Stimulated activated naive CD4-positive, alpha-beta T cell treated with Interleukin-2 at 50 U/mL for 16 hours (primary cell): ENCODE measurements at regions not wholly inside any gene's neighbourhood (a gene's known extent, or its start where the extent isn't known, plus 50 kb on each side); places are given as distances from the start of the nearest gene placed in this dataset.
"Not testable (repeated sequence)": the region's sequence is repeated elsewhere in the genome, so short reads cannot be mapped to it uniquely, and the experiment has no call there.

ENCODE experiments used
- DNase-seq: peaks from one replicate; lab custom pipeline; 2025; lab: John Stamatoyannopoulos, UW

DNA sequence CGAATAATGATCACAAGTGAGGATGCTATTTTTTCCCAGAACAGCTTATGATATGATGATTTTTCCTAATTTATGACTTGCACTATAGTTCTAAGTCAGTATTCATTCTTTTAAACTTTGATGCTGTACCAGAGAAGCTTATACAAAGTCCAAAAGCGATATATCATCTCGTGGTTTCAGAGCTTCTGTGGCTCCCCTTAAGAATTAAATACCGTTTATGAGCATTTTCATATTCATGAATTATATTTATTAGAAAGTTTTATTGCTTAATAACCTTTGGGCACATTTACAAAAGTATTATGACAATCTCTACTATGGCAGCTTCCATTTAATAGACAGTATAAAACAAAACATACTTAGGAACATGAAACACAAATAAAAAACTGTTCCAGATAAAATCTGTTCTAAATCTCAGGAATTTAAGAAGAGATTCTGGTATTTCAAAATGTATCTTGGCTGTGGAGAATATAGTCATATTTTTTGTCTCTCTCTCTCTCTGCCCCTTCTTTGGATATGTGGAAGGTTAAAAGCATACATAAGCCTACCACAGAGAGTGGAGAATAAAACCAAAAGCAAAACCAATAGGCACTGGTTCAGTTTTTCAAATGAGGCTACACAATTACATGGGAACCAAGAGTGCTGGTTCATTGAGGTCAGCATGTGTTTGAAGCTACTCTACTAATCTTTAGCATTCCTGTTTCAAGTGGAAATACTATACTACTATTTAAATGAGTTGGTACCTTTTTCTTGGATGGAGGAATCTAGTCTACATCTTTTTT, 884.5 kb upstream of the GJE1 start:
- no peak for DNase-seq

DNA sequence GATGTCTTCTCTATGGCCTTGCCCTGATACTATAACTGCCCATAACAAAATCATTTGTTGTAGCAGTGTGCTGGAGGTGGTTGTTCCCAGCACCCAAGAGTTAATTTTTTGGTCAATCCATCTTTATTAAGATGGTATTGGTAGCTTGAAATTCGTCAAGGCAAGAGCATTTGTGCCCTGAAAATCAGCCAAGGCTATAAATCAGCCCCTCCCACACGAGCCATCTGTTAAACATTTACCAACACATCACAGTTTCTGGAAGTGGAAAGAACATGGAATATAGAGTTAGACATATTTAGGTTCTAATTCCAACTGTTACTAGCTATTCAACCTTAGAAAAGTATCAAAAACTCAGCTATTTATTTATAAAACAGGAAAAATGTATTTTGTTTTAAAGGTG, 888.4 kb upstream of the GJE1 start:
- DNase-seq, result no peak

DNA sequence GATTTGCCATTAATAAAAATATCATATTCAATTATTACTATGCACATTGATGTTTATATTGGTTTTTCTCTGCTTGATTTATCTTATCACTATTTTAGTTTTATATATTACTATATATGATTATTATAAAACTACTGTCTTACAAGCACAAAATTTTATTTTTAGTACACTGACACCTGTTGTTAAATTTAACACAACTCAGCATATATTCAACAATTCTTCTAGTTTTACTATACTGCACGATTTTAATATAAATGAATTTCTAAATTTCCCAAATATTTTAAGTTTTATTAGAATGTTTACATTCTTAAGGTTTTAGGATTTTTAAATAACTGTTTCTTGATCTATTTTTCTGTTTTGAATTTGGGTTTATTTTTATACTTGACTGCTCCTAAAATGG, 889.8 kb upstream of the GJE1 start:
- DNase-seq, result no peak

DNA sequence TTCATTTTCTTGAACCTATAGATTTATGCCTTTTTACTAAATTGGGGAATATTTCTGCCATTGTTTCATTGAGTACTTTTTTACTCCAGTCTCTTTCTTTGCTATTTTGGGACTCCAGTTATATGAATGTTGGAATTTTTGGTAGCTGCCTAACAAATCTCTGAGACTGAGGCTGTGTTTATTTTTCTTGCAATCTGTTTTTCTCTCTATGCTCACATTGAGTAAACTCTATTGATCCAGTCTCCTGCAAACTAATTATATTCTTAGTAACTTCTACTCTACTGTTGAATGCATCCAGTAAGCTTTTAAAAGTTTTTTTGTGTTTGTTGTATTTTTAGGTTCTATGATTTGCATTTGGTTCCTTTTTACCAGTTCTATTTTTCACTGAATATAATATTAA, 903.4 kb upstream of the GJE1 start:
- no peak for DNase-seq

- no peak for DNase-seq
Observed at GRCh38 chr6:141218583-141218982, 914.1 kb upstream of the GJE1 start.

- DNase-seq, result no peak
Observed at GRCh38 chr6:141216726-141217125, 916.0 kb upstream of the GJE1 start.

GRCh38 chr6:141212296-141212695, 920.4 kb upstream of the GJE1 start:
- DNase-seq, result no peak

DNA sequence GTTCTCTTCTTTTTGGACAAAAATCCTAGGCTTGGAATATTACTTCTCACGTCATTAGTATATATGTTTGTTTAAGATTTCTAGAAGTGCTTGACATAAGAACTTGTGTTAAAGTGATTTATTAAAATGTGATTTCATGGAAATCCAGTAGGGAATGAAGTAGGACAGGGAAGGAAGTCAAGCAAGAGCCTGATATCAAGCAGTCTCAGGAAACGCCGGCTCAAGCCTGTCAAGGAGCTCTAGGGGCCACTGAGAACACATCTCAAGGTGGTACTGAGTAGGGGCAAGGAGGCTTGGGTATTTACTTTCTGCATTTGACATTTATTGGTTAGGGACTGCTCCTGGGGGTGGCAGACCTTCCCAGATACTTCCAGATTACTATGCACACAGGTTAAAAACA, 920.9 kb upstream of the GJE1 start:
- no peak for DNase-seq

DNA sequence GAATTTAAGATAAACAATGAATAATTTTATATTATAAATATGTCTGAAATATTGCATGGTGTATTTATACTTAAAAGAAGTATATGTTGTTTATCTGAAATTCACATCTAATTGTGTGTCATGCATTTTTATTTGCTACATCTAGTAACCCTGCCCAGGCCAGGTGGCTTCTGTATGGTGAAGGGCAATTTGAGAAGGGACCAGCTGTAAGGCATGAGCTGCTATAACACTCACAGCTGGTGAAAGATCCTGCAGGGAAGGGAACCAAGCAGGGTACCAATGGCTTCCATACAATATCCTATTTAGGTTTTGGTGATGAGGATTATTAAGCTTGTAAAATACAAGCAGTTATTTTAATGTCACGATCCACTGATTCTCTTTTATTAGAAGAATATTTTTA, 921.8 kb upstream of the GJE1 start:
- no peak for DNase-seq

DNA sequence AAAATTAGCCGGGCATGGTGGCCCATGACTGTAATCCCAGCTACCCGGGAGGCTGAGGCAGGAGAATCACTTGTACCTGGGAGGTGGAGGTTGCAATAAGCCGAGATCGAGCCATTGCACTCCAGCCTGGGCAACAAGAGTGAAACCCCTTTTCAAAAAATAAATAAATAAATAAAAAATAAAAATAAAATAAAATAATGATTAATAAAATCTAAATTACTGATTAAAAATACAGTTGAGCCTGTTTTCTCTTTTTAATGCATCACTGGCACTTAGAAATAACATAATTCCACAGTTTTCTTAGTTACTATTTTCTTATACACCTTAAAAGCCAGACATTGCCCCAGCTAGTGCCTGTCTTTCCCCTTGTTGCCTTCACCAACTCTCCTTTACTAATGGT, 922.8 kb upstream of the GJE1 start:
- DNase-seq, result no peak

DNA sequence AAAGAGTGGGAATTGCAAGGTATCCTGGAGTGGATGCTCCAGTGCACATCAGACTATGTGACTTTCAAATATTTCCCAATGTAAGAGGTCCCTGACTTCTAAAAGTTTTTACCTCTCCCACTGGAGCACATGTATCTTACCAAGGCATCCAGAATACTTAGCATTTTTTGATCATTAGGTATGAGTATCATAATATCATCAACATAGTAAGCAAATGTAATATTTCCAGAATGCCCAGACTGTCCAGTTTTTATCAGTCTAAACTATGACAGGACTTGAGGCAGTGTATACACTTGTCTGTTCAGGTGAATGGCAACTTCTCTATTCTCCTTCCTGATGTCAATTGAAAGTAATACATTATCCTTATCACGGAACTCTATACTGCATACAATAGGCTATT, 924.6 kb upstream of the GJE1 start:
- DNase-seq, result no peak

- DNase-seq, result no peak
Observed at GRCh38 chr6:141203902-141204575, 928.7 kb upstream of the GJE1 start.

DNA sequence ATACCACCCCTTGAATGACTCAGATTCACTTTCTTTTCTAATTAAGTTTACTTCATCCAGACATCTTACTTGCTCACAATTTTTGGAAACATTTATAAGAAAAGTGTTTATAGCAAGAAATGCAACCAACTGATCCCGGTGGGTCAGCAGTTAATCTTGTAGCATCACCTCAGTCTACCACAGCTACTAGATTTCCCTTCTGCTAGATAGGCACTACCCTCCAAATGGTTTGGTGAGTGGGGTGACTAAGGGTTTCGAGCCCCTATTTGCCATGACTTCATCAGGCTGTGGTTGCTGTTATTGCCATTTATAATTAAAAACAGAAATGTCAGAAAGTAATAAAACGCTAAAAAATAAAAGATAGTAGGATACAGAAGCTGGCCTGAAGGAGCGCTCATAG, 930.1 kb upstream of the GJE1 start:
- DNase-seq, result no peak

DNA sequence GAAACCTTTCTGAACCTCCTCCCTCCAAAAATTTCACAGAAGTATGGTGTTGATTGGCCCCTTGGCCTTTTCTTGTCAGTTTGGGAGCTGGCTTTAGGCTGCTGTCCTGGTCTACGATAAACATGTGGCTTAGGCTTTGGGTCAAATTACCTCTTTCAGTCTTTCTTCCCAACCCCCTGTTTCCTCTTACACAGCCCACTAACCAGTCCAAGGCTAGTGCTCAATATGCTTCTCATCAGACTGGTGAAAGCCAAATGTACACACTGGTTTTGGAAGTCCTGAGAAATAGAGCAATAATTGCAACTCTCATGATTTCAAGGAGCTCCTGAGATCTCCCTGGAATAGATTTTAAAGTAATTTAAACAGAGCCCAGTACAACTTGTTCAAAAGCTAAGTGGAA, 933.7 kb upstream of the GJE1 start:
- DNase-seq, result no peak

DNA sequence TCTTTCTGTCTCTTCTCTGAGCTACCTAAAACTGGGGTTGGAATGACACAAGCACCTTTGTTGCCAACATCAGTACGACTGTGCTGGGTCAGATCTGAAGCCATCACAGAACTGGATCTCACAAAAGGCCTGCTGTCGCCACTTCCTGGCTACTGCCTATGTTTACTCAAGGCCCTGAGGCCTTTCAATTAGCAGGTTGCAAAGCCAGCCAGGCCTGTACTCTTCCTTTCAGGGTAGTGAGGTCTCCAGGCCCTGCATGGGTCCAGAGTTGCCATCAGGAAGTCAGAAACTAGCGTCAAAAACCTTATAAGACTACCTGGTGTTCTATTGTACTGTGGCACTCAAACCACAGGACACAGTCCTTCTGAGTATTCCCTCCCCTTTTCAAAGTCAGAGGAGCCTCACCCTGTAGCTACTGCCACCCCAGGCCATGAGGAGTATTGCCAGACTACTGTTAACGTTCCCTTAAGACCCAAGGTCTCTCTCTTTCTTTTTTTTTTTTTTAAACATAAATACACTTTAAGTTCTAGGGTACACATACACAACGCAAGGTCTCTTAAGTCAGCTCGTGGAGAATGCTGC, 937.4 kb upstream of the GJE1 start:
- no peak for DNase-seq

- no peak for DNase-seq
Observed at GRCh38 chr6:141183368-141183767, 949.4 kb upstream of the GJE1 start.

DNA sequence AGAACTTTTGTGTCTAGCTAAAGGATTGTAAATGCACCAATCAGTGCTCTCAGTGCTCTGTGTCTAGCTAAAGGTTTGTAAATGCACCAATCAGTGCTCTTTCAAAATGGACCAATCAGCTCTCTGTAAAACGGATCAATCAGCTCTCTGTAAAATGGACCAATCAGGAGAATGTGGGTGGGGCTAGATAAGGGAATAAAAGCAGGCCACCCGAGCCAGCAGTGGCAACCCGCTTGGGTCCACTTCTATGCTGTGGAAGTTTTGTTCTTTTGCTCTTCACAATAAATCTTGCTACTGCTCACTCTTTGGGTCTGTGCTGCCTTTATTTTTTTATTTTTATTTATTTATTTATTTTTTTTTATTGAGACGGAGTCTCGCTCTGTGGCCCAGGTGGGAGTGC, 957.3 kb upstream of the GJE1 start:
- DNase-seq, result not testable (repeated sequence)

GRCh38 chr6:141174932-141175331, 957.8 kb upstream of the GJE1 start:
- DNase-seq, result no peak

DNA sequence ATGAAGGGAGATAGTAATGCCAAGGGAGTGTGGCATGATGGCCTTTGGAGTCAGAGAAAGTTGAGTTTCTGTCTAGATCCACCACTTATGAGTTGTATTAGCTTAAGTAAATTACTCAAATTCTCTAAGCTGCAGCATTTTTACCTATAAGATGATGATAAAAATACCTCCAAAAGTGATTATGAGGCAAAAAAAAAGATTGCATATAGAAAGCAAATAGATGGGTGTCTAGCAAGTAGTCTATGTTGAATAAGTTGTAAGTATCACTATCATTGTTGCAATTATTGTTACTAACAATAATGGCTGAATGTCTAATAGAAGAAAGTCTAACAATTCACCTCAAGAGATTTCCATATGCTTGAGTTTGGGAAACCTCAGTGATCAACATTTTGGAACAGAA, 959.2 kb upstream of the GJE1 start:
- no peak for DNase-seq

- no peak for DNase-seq
Observed at GRCh38 chr6:141169419-141169818, 963.3 kb upstream of the GJE1 start.

DNA sequence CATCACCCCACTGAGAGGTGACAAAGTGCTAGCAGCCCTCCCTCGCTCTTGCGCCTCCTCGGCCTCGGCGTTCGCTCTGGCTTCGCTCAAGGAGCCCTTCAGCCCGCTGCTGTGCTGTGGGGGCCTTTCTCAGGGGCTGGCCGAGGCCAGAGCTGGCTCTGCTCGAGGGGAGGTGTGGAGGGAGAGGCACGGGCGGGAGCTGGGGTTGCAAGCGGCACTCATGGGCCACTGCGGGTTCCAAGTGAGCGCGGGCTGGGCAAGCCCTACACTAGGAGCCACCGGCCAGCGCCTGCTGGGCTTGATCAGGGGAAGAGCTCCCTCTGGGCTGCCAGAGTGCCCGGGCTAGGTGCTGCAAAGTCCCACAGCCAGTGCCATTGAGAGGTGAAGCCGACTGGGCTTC, 964.8 kb upstream of the GJE1 start:
- no peak for DNase-seq

GRCh38 chr6:141165002-141165665, 967.6 kb upstream of the GJE1 start:
- DNase-seq, result no peak
